PC-9 (cell line): ENCODE measurements at regions not wholly inside any gene's neighbourhood (a gene's known extent, or its start where the extent isn't known, plus 50 kb on each side); places are given as distances from the start of the nearest gene placed in this dataset.

Experiments
- BruUV-seq: library from RNA; stranded (reverse); fragments of 400-500 nt; replicated peaks from 2 replicates; lab custom pipeline; 2021; lab: Mats Ljungman, UMichigan
- CTCF ChIA-PET: fragments of 300-600 bp; sonication (Branson Sonifier 250); formaldehyde crosslinking; loops from one replicate; lab custom pipeline; 2022; ENCODE audit warnings: antibody characterized with exemption; lab: Charles Lee
- POLR2A ChIA-PET: fragments of 300-600 bp; sonication (Branson Sonifier 250); formaldehyde crosslinking; loops from one replicate; lab custom pipeline; 2022; ENCODE audit warnings: antibody characterized with exemption; ENCODE audit not compliant: unreplicated experiment; lab: Charles Lee
- DNase-seq, 2 experiments: peaks; one replicate each; pipeline versions ENCODE4 v3.0.0 to v3.0.0-alpha.2; 2015 to 2022; ENCODE audit warnings: mixed read lengths in 1 of 2
- H2AFZ ChIP-seq: fragments of 200-600 bp; sonication (generic); 2 replicates; pipeline ENCODE4 v1.8.1; 2017; ENCODE audit warnings: antibody characterized with exemption
- H3F3A ChIP-seq: fragments of 200-600 bp; sonication (generic); 2 replicates; pipeline ENCODE4 v1.8.1; 2017; ENCODE audit warnings: antibody characterized with exemption, mild to moderate bottlenecking, low read depth; ENCODE audit not compliant: insufficient read depth
- H3K27ac ChIP-seq: fragments of 200-600 bp; sonication (generic); 2 replicates; pipeline ENCODE4 v1.6.1; 2016; ENCODE audit warnings: mixed run types
- H3K27me3 ChIP-seq: fragments of 200-600 bp; sonication (generic); 2 replicates; pipeline ENCODE4 v1.6.1; 2016; ENCODE audit warnings: low read depth, mixed run types; ENCODE audit not compliant: insufficient read depth
- H3K36me3 ChIP-seq: fragments of 200-600 bp; sonication (generic); 2 replicates; pipeline ENCODE4 v1.6.1; 2016; ENCODE audit warnings: low read depth, mixed run types
- H3K4me1 ChIP-seq: fragments of 200-600 bp; sonication (generic); replicated peaks from 2 replicates; pipeline ENCODE4 v1.6.1; 2016; ENCODE audit warnings: mixed run types; ENCODE audit not compliant: insufficient read depth
- H3K4me2 ChIP-seq: fragments of 200-600 bp; sonication (generic); 2 replicates; pipeline ENCODE4 v1.6.1; 2017; ENCODE audit warnings: mixed run types
- H3K4me3 ChIP-seq: fragments of 200-600 bp; sonication (generic); 2 replicates; pipeline ENCODE4 v1.6.1; 2016; ENCODE audit warnings: mixed run types
- H3K79me2 ChIP-seq: fragments of 200-600 bp; sonication (generic); 2 replicates; pipeline ENCODE4 v1.6.1; 2017; ENCODE audit warnings: low read depth, mixed run types
- H3K9me2 ChIP-seq: fragments of 200-600 bp; sonication (generic); 2 replicates; pipeline ENCODE4 v1.8.1; 2017; ENCODE audit warnings: mild to moderate bottlenecking; ENCODE audit not compliant: insufficient read depth
- H3K9me3 ChIP-seq: fragments of 200-600 bp; sonication (generic); 2 replicates; pipeline ENCODE4 v1.8.1; 2016; ENCODE audit warnings: low read depth; ENCODE audit not compliant: insufficient read depth
- H4K20me1 ChIP-seq: fragments of 200-600 bp; sonication (generic); 2 replicates; pipeline ENCODE4 v1.8.1; 2017; ENCODE audit not compliant: insufficient read depth
- CTCF ChIP-seq: fragments of 200-600 bp; sonication (generic); conservative IDR thresholded peaks from 2 replicates; pipeline ENCODE4 v1.6.1; 2017; ENCODE audit warnings: mixed run types, antibody characterized with exemption, mild to moderate bottlenecking, moderate library complexity
- EZH2 ChIP-seq: fragments of 200-600 bp; sonication (generic); IDR thresholded peaks from 2 replicates; pipeline ENCODE4 v1.8.0; 2017; ENCODE audit warnings: antibody characterized with exemption, low read depth
- intact Hi-C: fragments of 100-400 bp; cut with micrococcal nuclease; formaldehyde crosslinking; loops from one replicate; pipeline ENCODE4 v1.10.0; 2022; ENCODE audit not compliant: unreplicated experiment

DNA sequence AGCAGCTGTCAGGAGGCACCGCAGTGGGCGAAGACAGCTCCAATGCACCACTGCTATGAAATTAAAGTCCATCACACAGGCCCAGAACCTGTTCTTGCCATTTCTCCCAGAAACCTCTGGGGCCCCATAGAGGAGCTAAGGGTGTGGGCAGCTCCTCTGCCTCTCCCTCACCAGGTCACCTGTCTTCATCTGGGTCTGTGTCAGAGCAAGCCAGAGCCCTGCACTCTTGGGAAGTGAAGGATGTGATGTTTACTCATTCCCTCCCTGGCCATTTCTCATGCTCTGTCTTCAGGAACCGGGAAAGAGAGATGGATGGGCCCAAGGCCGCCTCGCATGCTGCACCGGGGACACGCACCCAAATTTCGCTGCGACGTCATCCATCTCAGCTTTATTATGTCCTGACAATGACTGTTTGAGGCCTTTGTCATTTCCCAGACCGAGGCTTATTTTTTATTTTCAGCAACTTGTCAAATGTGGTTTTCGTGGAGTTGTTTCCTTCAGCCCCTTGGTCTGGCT, 216.1 kb downstream of the NPHP4 start:
- CTCF ChIA-PET: no interaction called here
- no peak overlapping the region for H2AFZ ChIP-seq
- H3K4me2 ChIP-seq: no peak overlapping the region
- H4K20me1 ChIP-seq: no peaks in the 10 kb centered on the region
- no peak overlapping the region for H3K27ac ChIP-seq
- no peaks in the 10 kb centered on the region for H3K9me2 ChIP-seq
- no peaks in the 10 kb centered on the region for H3K9me3 ChIP-seq
- intact Hi-C loops: no loop called here
- H3K36me3 ChIP-seq: no peaks in the 10 kb centered on the region
- no peaks in the 10 kb centered on the region for H3K4me1 ChIP-seq
- no TSS peak for BruUV-seq
- DNase-seq: no peak
- no peak overlapping the region for H3K4me3 ChIP-seq
- H3K27me3 ChIP-seq: peaks cover 49% of the 10 kb centered on the region
- H3F3A ChIP-seq: no peaks in the 10 kb centered on the region
- H3K79me2 ChIP-seq: no peaks in the 10 kb centered on the region
- TF ChIP-seq EZH2 (no peak), CTCF (no peak)
- POLR2A ChIA-PET: no interaction called here

- no peaks in the 10 kb centered on the region for H3K4me1 ChIP-seq
- no peak overlapping the region for H3K4me2 ChIP-seq
- H3F3A ChIP-seq: no peaks in the 10 kb centered on the region
- no peak overlapping the region for H3K4me3 ChIP-seq
- POLR2A ChIA-PET: no interaction called here
- no peak overlapping the region for H2AFZ ChIP-seq
- no peaks in the 10 kb centered on the region for H3K9me2 ChIP-seq
- no peaks in the 10 kb centered on the region for H3K79me2 ChIP-seq
- DNase-seq: no peak
- H4K20me1 ChIP-seq: no peaks in the 10 kb centered on the region
- peaks cover 68% of the 10 kb centered on the region for H3K27me3 ChIP-seq
- no peaks in the 10 kb centered on the region for H3K9me3 ChIP-seq
- intact Hi-C loops: no loop called here
- TF ChIP-seq EZH2 (no peak), CTCF (no peak)
- CTCF ChIA-PET: no interaction called here
- no TSS peak for BruUV-seq
- H3K27ac ChIP-seq: no peak overlapping the region
- no peaks in the 10 kb centered on the region for H3K36me3 ChIP-seq
These were observed 218.2 kb downstream of the NPHP4 start for GRCh38 chr1:5774019-5774418.

GRCh38 chr1:5771788-5772187, 220.4 kb downstream of the NPHP4 start:
- ChIA-PET CTCF (no interaction called here), POLR2A (no interaction called here)
- Histone ChIP-seq H3K79me2 (no peaks in the 10 kb centered on the region), H3K4me1 (no peaks in the 10 kb centered on the region), H3K27ac (no peak overlapping the region), H3K4me3 (no peak overlapping the region), H2AFZ (no peak overlapping the region), H3K9me3 (no peaks in the 10 kb centered on the region), H3K36me3 (no peaks in the 10 kb centered on the region), H3K27me3 (peaks cover 72% of the 10 kb centered on the region), H3K9me2 (no peaks in the 10 kb centered on the region), H3K4me2 (no peak overlapping the region), H4K20me1 (no peaks in the 10 kb centered on the region), H3F3A (no peaks in the 10 kb centered on the region)
- no TSS peak for BruUV-seq
- DNase-seq: no peak
- TF ChIP-seq EZH2 (no peak), CTCF (no peak)
- intact Hi-C loops: no loop called here
